Mammary epithelial cell (primary cell): ENCODE measurements at regions not wholly inside any gene's neighbourhood (a gene's known extent, or its start where the extent isn't known, plus 50 kb on each side); places are given as distances from the start of the nearest gene placed in this dataset.
"Not testable (repeated sequence)": the region's sequence is repeated elsewhere in the genome, so short reads cannot be mapped to it uniquely, and the experiment has no call there.

Experiments used
- CTCF ChIP-seq, 2 donors: IDR thresholded peaks in 1 of 2; conservative IDR thresholded peaks in 1 of 2; 2 replicates each; pipeline ENCODE4 v1.5.1; 2011 to 2012; ENCODE audit warnings: inconsistent platforms in 2 of 2, low read length in 2 of 2, mild to moderate bottlenecking in 2 of 2, control low read depth in 1 of 2, low read depth in 1 of 2; ENCODE audit not compliant: insufficient read depth in 1 of 2; ENCODE audit errors: extremely low read depth in 1 of 2
- EZH2 ChIP-seq: IDR thresholded peaks from 2 replicates; pipeline ENCODE4 v1.6.1; 2012; ENCODE audit warnings: low read length, inconsistent platforms, borderline replicate concordance

- TF ChIP-seq CTCF (conservative IDR thresholded peaks at IDR 0.05 in 1 of 2, IDR thresholded peaks at IDR 0.05 in 1 of 2; ENCODE audit: extremely low read depth in 1 of 2, insufficient read depth in 1 of 2, low read depth in 1 of 2, low read length in 2 of 2); EZH2: not testable (repeated sequence)
These were observed 95.9 kb downstream of the SRGAP2 start for GRCh38 chr1:206299181-206299791.
